ENCODE measurements at regions not wholly inside any gene's neighbourhood (a gene's known extent, or its start where the extent isn't known, plus 50 kb on each side); places are given as distances from the start of the nearest gene placed in this dataset.

DNA sequence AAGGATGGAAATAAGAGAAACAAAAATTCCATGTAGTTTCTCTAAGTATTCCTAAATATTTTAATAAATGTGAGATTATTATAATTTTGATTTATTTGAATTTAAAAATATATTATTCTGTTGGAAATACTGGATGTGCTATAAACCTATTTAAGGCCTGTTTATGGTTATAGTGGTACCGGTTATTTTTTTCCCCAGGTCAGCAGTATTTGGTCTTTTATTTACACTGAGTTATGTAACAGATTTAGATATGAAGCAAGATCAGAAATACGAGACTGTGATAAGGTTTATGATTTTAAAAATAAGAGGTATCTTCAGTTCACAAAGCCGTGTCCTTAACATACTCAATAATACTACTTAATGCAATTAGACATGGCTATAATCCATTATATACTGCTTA is 634.3 kb upstream of the POU3F2 start:
- no peaks in the 10 kb centered on the region for H3K4me1 Mint-ChIP-seq
- no peak overlapping the region for H3K27ac ChIP-seq (ENCODE audit: low read depth, low read length)
- no peak for DNase-seq
- no peaks in the 10 kb centered on the region for H3K36me3 ChIP-seq (ENCODE audit: insufficient read depth, low read length)
- H3K36me3 Mint-ChIP-seq = no peaks in the 10 kb centered on the region
- no peaks in the 10 kb centered on the region for H3K27me3 ChIP-seq (ENCODE audit: insufficient read depth, low read length)
- no peak overlapping the region for H3K4me3 ChIP-seq (ENCODE audit: low read length in 2 of 2)
- ChIA-PET POLR2A (ENCODE audit: partially characterized antibody) (no interaction called here), CTCF (ENCODE audit: partially characterized antibody) (no interaction called here)
- H3K9me3 Mint-ChIP-seq = peaks cover 0 to 7% (median 5%) of the 10 kb centered on the region in 8 donors
- intact Hi-C loops (cut with micrococcal nuclease) = no loop called here
- no peaks in the 10 kb centered on the region for H3K27me3 Mint-ChIP-seq
- H3K4me3 Mint-ChIP-seq = no peak overlapping the region
- H3K9me3 ChIP-seq (ENCODE audit: control insufficient read depth in 1 of 2, low read length in 2 of 2) = no peaks in the 10 kb centered on the region
- no peak overlapping the region for H3K27ac Mint-ChIP-seq
- H3K4me1 ChIP-seq (ENCODE audit: insufficient read depth, low read length) = no peaks in the 10 kb centered on the region

DNA sequence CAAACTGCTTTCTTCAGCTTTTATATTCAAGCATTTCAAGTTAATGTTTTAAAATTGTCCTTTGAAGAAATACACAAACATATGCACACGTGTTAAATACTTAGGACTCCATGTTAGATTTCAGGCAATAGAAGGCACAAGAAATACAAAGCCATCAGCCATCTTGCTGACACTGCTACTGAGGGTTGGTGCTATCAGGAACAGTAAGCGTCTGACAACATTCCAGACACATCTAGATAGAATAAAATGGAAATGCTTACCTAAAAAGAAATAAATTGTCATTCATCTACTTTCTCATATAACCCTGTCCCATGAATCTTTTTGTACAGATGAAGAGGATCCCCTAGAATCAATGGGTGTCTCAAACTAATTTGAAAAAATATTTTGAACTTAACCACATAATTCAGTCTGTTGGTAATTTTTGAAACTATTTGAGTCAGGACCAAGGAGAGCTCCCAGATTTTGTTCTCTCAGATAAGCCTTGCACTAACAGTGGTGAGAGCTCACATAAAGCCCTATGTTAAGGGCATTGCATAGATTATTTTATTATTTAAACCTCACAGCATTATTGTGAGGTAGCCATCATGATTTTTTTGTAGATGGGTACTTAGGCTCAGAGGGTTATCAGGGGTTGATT is 631.1 kb upstream of the POU3F2 start:
- no peak overlapping the region for H3K27ac Mint-ChIP-seq
- H3K36me3 ChIP-seq (ENCODE audit: insufficient read depth, low read length) = no peaks in the 10 kb centered on the region
- H3K27me3 Mint-ChIP-seq = no peaks in the 10 kb centered on the region
- no peaks in the 10 kb centered on the region for H3K36me3 Mint-ChIP-seq
- H3K9me3 Mint-ChIP-seq = peaks cover 0 to 4% (median 0%) of the 10 kb centered on the region in 8 donors
- DNase-seq = no peak
- H3K9me3 ChIP-seq (ENCODE audit: control insufficient read depth in 1 of 2, low read length in 2 of 2) = no peaks in the 10 kb centered on the region
- no peak overlapping the region for H3K27ac ChIP-seq (ENCODE audit: low read depth, low read length)
- H3K4me3 ChIP-seq (ENCODE audit: low read length in 2 of 2) = no peak overlapping the region
- H3K4me1 Mint-ChIP-seq = no peaks in the 10 kb centered on the region
- no peaks in the 10 kb centered on the region for H3K27me3 ChIP-seq (ENCODE audit: insufficient read depth, low read length)
- no peak overlapping the region for H3K4me3 Mint-ChIP-seq
- CTCF ChIA-PET (ENCODE audit: partially characterized antibody) = no interaction called here
- POLR2A ChIA-PET (ENCODE audit: partially characterized antibody) = no interaction called here
- no peaks in the 10 kb centered on the region for H3K4me1 ChIP-seq (ENCODE audit: insufficient read depth, low read length)
- intact Hi-C loops (cut with micrococcal nuclease) = no loop called here

GRCh38 chr6:98212468-98212867 is 621.9 kb upstream of the POU3F2 start:
- H3K4me3 ChIP-seq (ENCODE audit: low read length in 2 of 2) = no peak overlapping the region

DNA sequence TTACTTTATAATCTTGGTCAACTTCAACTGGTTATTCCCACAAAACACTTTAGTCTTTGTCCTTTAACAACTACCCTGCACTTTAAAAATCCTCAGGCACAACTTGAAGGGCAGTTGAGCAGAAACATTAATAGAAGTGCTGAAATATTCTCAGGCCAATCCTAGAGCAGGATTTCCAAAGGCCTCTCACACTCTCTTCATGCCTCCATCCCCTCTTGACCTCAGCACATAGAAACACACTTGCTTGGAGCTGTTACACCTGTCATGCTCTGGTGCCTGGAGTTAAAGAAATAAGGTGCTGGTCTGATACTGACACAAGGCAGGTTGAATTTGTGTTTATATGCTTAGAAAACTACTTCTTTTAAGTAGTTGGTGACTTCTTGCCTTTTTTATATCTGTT is 618.8 kb upstream of the POU3F2 start:
- CTCF ChIA-PET (ENCODE audit: partially characterized antibody) = no interaction called here
- H3K9me3 Mint-ChIP-seq = peaks cover 0 to 4% (median under 1%) of the 10 kb centered on the region in 8 donors
- intact Hi-C loops (cut with micrococcal nuclease) = no loop called here
- H3K36me3 Mint-ChIP-seq = no peaks in the 10 kb centered on the region
- H3K4me1 Mint-ChIP-seq = no peaks in the 10 kb centered on the region
- Histone ChIP-seq H3K9me3 (ENCODE audit: control insufficient read depth in 1 of 2, low read length in 2 of 2) (no peaks in the 10 kb centered on the region), H3K4me3 (ENCODE audit: low read length in 2 of 2) (no peak overlapping the region), H3K4me1 (ENCODE audit: insufficient read depth, low read length) (no peaks in the 10 kb centered on the region), H3K36me3 (ENCODE audit: insufficient read depth, low read length) (no peaks in the 10 kb centered on the region), H3K27ac (ENCODE audit: low read depth, low read length) (no peak overlapping the region), H3K27me3 (ENCODE audit: insufficient read depth, low read length) (no peaks in the 10 kb centered on the region)
- no peaks in the 10 kb centered on the region for H3K27me3 Mint-ChIP-seq
- DNase-seq = no peak
- no peak overlapping the region for H3K27ac Mint-ChIP-seq
- H3K4me3 Mint-ChIP-seq = no peak overlapping the region
- POLR2A ChIA-PET (ENCODE audit: partially characterized antibody) = no interaction called here

More at GRCh38 chr6:98212468-98212867, 621.9 kb upstream of the POU3F2 start:
- Mint-ChIP-seq H3K36me3 (no peaks in the 10 kb centered on the region), H3K27ac (no peak overlapping the region), H3K4me1 (no peaks in the 10 kb centered on the region), H3K9me3 (peaks cover 0 to 4% (median 0%) of the 10 kb centered on the region in 8 donors), H3K4me3 (no peak overlapping the region), H3K27me3 (no peaks in the 10 kb centered on the region)
- no peak for DNase-seq
- Histone ChIP-seq H3K27me3 (ENCODE audit: insufficient read depth, low read length) (no peaks in the 10 kb centered on the region), H3K36me3 (ENCODE audit: insufficient read depth, low read length) (no peaks in the 10 kb centered on the region), H3K27ac (ENCODE audit: low read depth, low read length) (no peak overlapping the region), H3K9me3 (ENCODE audit: control insufficient read depth in 1 of 2, low read length in 2 of 2) (no peaks in the 10 kb centered on the region), H3K4me1 (ENCODE audit: insufficient read depth, low read length) (no peaks in the 10 kb centered on the region)
- intact Hi-C loops (cut with micrococcal nuclease) = no loop called here
- ChIA-PET CTCF (ENCODE audit: partially characterized antibody) (no interaction called here), POLR2A (ENCODE audit: partially characterized antibody) (no interaction called here)

DNA sequence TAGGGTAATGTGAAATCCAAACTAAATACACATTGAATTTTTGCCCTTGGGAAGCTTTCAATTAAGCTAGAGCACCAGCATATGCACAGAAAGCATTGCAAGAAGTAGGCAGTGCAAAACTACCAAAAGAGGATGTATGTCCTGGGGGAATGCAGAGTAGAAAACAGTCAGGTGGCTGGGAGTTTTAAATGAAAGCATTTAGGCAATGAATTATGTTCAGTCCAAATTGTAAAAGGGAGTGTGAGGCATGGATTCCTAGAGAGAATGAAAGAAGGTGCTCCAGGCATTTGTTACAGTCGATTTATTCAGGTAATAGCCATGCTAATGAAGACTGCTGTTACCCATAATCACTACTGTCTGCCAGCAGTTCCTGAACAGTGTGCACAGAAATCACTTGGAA is 604.1 kb upstream of the POU3F2 start:
- Mint-ChIP-seq H3K27ac (no peak overlapping the region), H3K9me3 (peaks cover 3 to 13% (median 5%) of the 10 kb centered on the region in 8 donors)

DNA sequence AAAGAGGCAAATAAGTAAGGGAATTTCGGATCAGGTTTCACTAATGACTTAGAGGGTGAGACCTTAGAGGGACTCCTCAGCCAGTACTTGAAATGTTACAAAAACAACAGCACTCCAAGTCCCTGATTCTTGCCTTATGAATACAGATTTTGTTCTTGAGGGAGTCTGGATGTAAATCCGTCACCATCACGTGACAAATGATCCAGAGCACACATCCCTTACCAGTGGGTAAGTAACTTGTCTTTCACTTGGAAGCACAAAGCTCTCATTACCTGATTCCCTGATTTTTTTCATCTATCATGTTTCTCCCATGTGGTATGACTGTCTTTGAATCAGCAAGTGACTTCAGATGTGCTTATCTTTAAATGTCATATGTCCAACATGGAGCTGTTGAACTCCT is 595.3 kb upstream of the POU3F2 start:
- no peak overlapping the region for H3K27ac Mint-ChIP-seq
- H3K27me3 Mint-ChIP-seq = no peaks in the 10 kb centered on the region
- intact Hi-C loops (cut with micrococcal nuclease) = no loop called here
- Histone ChIP-seq H3K27ac (ENCODE audit: low read depth, low read length) (no peak overlapping the region), H3K36me3 (ENCODE audit: insufficient read depth, low read length) (no peaks in the 10 kb centered on the region), H3K4me3 (ENCODE audit: low read length in 2 of 2) (no peak overlapping the region), H3K27me3 (ENCODE audit: insufficient read depth, low read length) (no peaks in the 10 kb centered on the region), H3K4me1 (ENCODE audit: insufficient read depth, low read length) (no peaks in the 10 kb centered on the region), H3K9me3 (ENCODE audit: control insufficient read depth in 1 of 2, low read length in 2 of 2) (peaks cover 0 to 4% of the 10 kb centered on the region in 2 donors)
- peaks cover 0 to 6% (median 3%) of the 10 kb centered on the region in 8 donors for H3K9me3 Mint-ChIP-seq
- no peaks in the 10 kb centered on the region for H3K4me1 Mint-ChIP-seq
- no peak overlapping the region for H3K4me3 Mint-ChIP-seq
- CTCF ChIA-PET (ENCODE audit: partially characterized antibody) = no interaction called here
- H3K36me3 Mint-ChIP-seq = no peaks in the 10 kb centered on the region
- POLR2A ChIA-PET (ENCODE audit: partially characterized antibody) = no interaction called here
- no peak for DNase-seq

More for the DNA sequence above, 604.1 kb upstream of the POU3F2 start:
- Histone ChIP-seq H3K4me3 (ENCODE audit: low read length in 2 of 2) (no peak overlapping the region), H3K36me3 (ENCODE audit: insufficient read depth, low read length) (no peaks in the 10 kb centered on the region), H3K4me1 (ENCODE audit: insufficient read depth, low read length) (no peaks in the 10 kb centered on the region), H3K27me3 (ENCODE audit: insufficient read depth, low read length) (no peaks in the 10 kb centered on the region), H3K27ac (ENCODE audit: low read depth, low read length) (no peak overlapping the region), H3K9me3 (ENCODE audit: control insufficient read depth in 1 of 2, low read length in 2 of 2) (no peaks in the 10 kb centered on the region)
- no peaks in the 10 kb centered on the region for H3K4me1 Mint-ChIP-seq
- intact Hi-C loops (cut with micrococcal nuclease) = no loop called here
- H3K27me3 Mint-ChIP-seq = no peaks in the 10 kb centered on the region
- no peak for DNase-seq
- no peaks in the 10 kb centered on the region for H3K36me3 Mint-ChIP-seq
- CTCF ChIA-PET (ENCODE audit: partially characterized antibody) = no interaction called here
- POLR2A ChIA-PET (ENCODE audit: partially characterized antibody) = no interaction called here
- H3K4me3 Mint-ChIP-seq = no peak overlapping the region

- ChIA-PET POLR2A (ENCODE audit: partially characterized antibody) (no interaction called here), CTCF (ENCODE audit: partially characterized antibody) (no interaction called here)
- no peaks in the 10 kb centered on the region for H3K36me3 ChIP-seq (ENCODE audit: insufficient read depth, low read length)
- Mint-ChIP-seq H3K4me3 (no peak overlapping the region), H3K27ac (no peak overlapping the region), H3K4me1 (no peaks in the 10 kb centered on the region), H3K9me3 (peaks cover 0 to 3% (median 0%) of the 10 kb centered on the region in 8 donors), H3K27me3 (no peaks in the 10 kb centered on the region), H3K36me3 (no peaks in the 10 kb centered on the region)
- no peaks in the 10 kb centered on the region for H3K4me1 ChIP-seq (ENCODE audit: insufficient read depth, low read length)
- no peak overlapping the region for H3K4me3 ChIP-seq (ENCODE audit: low read length in 2 of 2)
- intact Hi-C loops (cut with micrococcal nuclease) = no loop called here
- no peak for DNase-seq
- H3K27me3 ChIP-seq (ENCODE audit: insufficient read depth, low read length) = no peaks in the 10 kb centered on the region
- H3K27ac ChIP-seq (ENCODE audit: low read depth, low read length) = no peak overlapping the region
- H3K9me3 ChIP-seq (ENCODE audit: control insufficient read depth in 1 of 2, low read length in 2 of 2) = no peaks in the 10 kb centered on the region
Observed at GRCh38 chr6:98241630-98242029, 592.7 kb upstream of the POU3F2 start.

DNA sequence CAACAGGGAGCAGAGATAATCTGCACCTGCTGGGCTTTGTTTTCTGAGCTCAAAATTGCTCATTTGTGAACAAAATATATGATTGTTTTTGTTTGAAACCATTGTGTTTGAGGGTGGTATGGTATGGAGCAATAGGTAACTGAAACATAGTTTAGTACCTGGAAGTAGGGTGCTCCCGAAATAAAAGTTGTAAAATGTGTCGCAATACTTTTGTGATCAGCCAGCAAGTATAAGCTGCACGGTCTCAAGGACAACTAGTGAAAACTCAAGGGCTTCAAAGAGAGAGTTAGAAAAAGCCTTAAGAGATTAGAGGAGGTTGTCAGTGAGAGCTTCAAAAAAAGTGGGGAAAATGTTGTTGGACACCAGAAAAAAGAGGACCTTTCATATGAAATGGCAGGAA is 579.8 kb upstream of the POU3F2 start:
- Mint-ChIP-seq H3K4me3 (no peak overlapping the region), H3K4me1 (no peaks in the 10 kb centered on the region), H3K27me3 (no peaks in the 10 kb centered on the region), H3K9me3 (peaks cover 0 to 4% (median 0%) of the 10 kb centered on the region in 8 donors), H3K36me3 (no peaks in the 10 kb centered on the region), H3K27ac (no peak overlapping the region)
- H3K4me3 ChIP-seq (ENCODE audit: low read length in 2 of 2) = no peak overlapping the region
- H3K27me3 ChIP-seq (ENCODE audit: insufficient read depth, low read length) = no peaks in the 10 kb centered on the region
- intact Hi-C loops (cut with micrococcal nuclease) = no loop called here
- no peaks in the 10 kb centered on the region for H3K36me3 ChIP-seq (ENCODE audit: insufficient read depth, low read length)
- H3K27ac ChIP-seq (ENCODE audit: low read depth, low read length) = no peak overlapping the region
- no peaks in the 10 kb centered on the region for H3K9me3 ChIP-seq (ENCODE audit: control insufficient read depth in 1 of 2, low read length in 2 of 2)
- no peaks in the 10 kb centered on the region for H3K4me1 ChIP-seq (ENCODE audit: insufficient read depth, low read length)
- POLR2A ChIA-PET (ENCODE audit: partially characterized antibody) = no interaction called here
- CTCF ChIA-PET (ENCODE audit: partially characterized antibody) = no interaction called here
- DNase-seq = no peak

All from CD4-positive, alpha-beta memory T cell (primary cell).